Colonic mucosa (tissue), 4 donors: ENCODE measurements at regions not wholly inside any gene's neighbourhood (a gene's known extent, or its start where the extent isn't known, plus 50 kb on each side); places are given as distances from the start of the nearest gene placed in this dataset.

Source experiments
- DNase-seq: peaks from one replicate; pipeline ENCODE4 v3.0.0-alpha.2; 2020
- H3K27ac ChIP-seq: fragments of 200-600 bp; one replicate; pipeline ENCODE4 v1.8.0; 2021
- H3K27me3 ChIP-seq: fragments of 200-600 bp; one replicate; pipeline ENCODE4 v1.8.0; 2021
- H3K36me3 ChIP-seq: fragments of 200-600 bp; one replicate; pipeline ENCODE4 v1.8.0; 2021
- H3K4me1 ChIP-seq: fragments of 200-600 bp; one replicate; pipeline ENCODE4 v1.8.0; 2021; ENCODE audit warnings: mild to moderate bottlenecking
- H3K4me3 ChIP-seq: fragments of 200-600 bp; one replicate; pipeline ENCODE4 v1.8.0; 2021
- H3K9ac ChIP-seq, 2 donors: one replicate each; pipeline ENCODE4 v1.7.0; 2013; ENCODE audit warnings: control low read depth in 2 of 2, low read depth in 2 of 2, low read length in 2 of 2
- H3K9me3 ChIP-seq: fragments of 200-600 bp; one replicate; pipeline ENCODE4 v1.8.0; 2021
- intact Hi-C: fragments of 100-400 bp; cut with DNase I; formaldehyde crosslinking; loops from one replicate; pipeline ENCODE4 v1.14.1; 2022
- TF ChIP-seq, protein P1 (sequence below): fragments of 200-600 bp; IDR thresholded peaks from one replicate; pipeline ENCODE4 v1.8.0; 2022; ENCODE audit warnings: antibody characterized with exemption, mild to moderate bottlenecking
- donor health status: healthy.
- donor health status: DM: no; HTN: no; CAD: no.
- donor health status: DM: no; HTN: no; CAD: no.

DNA sequence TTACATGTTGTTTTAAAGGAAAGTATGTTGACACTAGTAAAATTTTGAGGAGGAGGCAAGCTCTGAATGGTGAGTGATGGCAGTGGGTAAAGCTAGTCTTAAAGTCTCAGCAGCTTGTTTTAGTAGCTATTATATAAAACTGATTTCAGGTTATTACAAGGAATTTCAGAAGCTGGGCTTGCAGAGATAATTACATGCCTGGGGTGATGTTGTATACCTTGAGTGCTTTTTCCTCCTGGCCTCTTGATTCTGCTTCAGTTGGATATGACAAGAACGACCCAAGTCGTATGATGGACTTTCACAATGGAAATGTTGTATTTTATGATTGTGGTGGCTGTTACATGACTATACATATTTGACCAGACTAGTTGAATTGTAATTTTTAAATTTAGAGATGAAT is 175.5 kb upstream of the ADGRL3 start:
- no peak for DNase-seq
- TF ChIP-seq, protein P1, sequence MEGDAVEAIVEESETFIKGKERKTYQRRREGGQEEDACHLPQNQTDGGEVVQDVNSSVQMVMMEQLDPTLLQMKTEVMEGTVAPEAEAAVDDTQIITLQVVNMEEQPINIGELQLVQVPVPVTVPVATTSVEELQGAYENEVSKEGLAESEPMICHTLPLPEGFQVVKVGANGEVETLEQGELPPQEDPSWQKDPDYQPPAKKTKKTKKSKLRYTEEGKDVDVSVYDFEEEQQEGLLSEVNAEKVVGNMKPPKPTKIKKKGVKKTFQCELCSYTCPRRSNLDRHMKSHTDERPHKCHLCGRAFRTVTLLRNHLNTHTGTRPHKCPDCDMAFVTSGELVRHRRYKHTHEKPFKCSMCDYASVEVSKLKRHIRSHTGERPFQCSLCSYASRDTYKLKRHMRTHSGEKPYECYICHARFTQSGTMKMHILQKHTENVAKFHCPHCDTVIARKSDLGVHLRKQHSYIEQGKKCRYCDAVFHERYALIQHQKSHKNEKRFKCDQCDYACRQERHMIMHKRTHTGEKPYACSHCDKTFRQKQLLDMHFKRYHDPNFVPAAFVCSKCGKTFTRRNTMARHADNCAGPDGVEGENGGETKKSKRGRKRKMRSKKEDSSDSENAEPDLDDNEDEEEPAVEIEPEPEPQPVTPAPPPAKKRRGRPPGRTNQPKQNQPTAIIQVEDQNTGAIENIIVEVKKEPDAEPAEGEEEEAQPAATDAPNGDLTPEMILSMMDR: no peak
- Histone ChIP-seq H3K9me3 (no peaks in the 10 kb centered on the region), H3K27ac (no peak overlapping the region), H3K9ac (no peak overlapping the region), H3K27me3 (no peaks in the 10 kb centered on the region), H3K36me3 (no peaks in the 10 kb centered on the region), H3K4me1 (no peaks in the 10 kb centered on the region), H3K4me3 (no peak overlapping the region)
- intact Hi-C loops: no loop called here

DNA sequence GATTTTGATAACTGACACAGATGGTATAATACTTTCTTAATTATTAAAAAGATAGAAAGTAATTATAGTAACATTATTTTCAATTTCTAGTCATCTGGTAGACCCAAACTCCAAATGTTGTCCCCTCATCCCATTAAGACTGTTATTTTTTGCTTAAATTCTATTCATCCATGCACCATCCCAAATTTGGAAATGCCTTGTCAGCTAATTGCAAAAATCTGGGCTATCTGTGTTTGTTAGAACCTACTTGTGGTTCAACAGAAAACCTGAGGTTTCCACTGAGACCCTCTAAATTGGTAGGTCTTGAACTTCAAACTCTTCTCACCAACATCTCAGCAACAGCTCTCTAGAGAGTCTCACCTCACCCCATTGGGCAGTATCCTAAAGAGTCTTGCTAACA is 172.2 kb upstream of the ADGRL3 start:
- intact Hi-C loops: no loop called here
- no peaks in the 10 kb centered on the region for H3K27me3 ChIP-seq
- TF ChIP-seq, protein P1: no peak
- no peak overlapping the region for H3K4me3 ChIP-seq
- no peak for DNase-seq
- no peaks in the 10 kb centered on the region for H3K9me3 ChIP-seq
- H3K4me1 ChIP-seq: no peaks in the 10 kb centered on the region
- no peak overlapping the region for H3K27ac ChIP-seq
- H3K9ac ChIP-seq: no peak overlapping the region
- no peaks in the 10 kb centered on the region for H3K36me3 ChIP-seq

DNA sequence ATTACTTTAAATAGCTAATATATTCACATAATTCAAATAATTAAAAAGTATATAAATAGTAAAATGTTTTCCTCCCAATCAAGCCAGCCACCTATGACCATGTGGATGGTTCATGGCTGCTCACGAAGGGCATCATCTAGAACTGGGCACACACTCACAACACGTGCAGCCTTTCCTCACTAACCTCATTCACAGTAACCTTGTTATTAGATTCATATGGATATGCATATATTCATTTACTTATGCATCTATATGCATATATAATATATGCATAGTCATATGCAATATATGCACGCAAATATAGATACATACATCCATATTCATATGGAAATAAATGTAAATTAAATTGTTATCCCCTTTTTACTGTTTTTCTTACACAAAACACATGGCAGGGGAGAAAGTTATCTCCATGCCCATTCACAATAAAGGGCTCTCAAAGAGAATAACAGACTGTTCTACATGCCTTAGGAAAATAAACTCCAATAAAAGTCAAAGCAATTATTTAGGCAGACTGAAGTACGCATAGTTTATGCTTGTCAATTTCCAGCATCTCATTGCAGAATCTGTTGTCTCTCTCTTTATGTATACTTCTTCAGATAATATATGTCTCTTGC is 163.9 kb upstream of the ADGRL3 start:
- no peak overlapping the region for H3K27ac ChIP-seq
- DNase-seq: no peak
- H3K36me3 ChIP-seq: no peaks in the 10 kb centered on the region
- H3K4me1 ChIP-seq: no peaks in the 10 kb centered on the region
- H3K27me3 ChIP-seq: no peaks in the 10 kb centered on the region
- no peaks in the 10 kb centered on the region for H3K9me3 ChIP-seq
- intact Hi-C loops: no loop called here
- TF ChIP-seq, protein P1: no peak
- no peak overlapping the region for H3K4me3 ChIP-seq
- H3K9ac ChIP-seq: no peak overlapping the region

DNA sequence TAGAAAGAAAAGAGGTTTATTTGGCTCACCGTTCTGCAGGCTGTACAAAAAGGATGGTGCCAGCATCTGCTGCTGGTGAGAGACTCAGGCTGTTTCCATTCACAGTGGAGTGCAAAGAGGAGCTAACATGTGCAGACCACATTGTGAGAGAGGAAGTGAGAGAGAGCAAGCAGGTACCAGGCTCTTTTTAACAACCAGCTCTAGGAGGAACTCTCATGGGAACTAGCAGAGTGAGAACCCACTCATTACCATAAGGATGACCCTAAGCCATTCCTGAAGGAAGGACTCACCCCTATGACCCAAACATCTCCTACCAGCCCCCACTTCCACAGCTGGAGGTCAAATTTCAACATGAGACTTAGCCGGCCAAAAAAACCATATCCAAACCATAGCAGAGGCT is 158.6 kb upstream of the ADGRL3 start:
- TF ChIP-seq, protein P1: no peak
- no peak for DNase-seq
- Histone ChIP-seq H3K36me3 (no peaks in the 10 kb centered on the region), H3K4me1 (no peaks in the 10 kb centered on the region), H3K27ac (no peak overlapping the region), H3K9me3 (no peaks in the 10 kb centered on the region), H3K27me3 (no peaks in the 10 kb centered on the region), H3K4me3 (no peak overlapping the region), H3K9ac (no peak overlapping the region)
- intact Hi-C loops: no loop called here

DNA sequence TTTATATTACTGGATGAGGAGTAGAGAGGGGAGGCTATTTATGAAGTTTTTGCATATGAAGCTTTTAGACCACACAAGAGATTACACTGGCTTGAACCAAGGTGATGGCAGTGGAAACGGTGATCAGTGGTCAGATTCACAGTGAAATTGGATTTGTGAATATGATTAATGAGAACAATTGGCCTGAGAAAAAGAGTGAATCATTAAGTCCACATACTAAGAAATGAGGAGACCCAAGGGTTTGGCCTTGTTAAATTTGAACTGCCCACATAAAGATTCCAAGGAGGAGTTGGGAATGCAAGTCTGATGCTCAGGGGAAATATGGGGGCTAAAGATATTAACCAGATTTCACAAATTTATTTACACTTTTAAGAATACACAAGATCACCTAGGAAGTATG is 155.3 kb upstream of the ADGRL3 start:
- TF ChIP-seq, protein P1: no peak
- H3K9ac ChIP-seq: no peak overlapping the region
- H3K36me3 ChIP-seq: no peaks in the 10 kb centered on the region
- intact Hi-C loops: no loop called here
- no peak overlapping the region for H3K4me3 ChIP-seq
- H3K27ac ChIP-seq: no peak overlapping the region
- no peaks in the 10 kb centered on the region for H3K9me3 ChIP-seq
- H3K27me3 ChIP-seq: no peaks in the 10 kb centered on the region
- no peak for DNase-seq
- H3K4me1 ChIP-seq: no peaks in the 10 kb centered on the region
